ENCODE measurements at regions not wholly inside any gene's neighbourhood (a gene's known extent, or its start where the extent isn't known, plus 50 kb on each side); places are given as distances from the start of the nearest gene placed in this dataset.

DNA sequence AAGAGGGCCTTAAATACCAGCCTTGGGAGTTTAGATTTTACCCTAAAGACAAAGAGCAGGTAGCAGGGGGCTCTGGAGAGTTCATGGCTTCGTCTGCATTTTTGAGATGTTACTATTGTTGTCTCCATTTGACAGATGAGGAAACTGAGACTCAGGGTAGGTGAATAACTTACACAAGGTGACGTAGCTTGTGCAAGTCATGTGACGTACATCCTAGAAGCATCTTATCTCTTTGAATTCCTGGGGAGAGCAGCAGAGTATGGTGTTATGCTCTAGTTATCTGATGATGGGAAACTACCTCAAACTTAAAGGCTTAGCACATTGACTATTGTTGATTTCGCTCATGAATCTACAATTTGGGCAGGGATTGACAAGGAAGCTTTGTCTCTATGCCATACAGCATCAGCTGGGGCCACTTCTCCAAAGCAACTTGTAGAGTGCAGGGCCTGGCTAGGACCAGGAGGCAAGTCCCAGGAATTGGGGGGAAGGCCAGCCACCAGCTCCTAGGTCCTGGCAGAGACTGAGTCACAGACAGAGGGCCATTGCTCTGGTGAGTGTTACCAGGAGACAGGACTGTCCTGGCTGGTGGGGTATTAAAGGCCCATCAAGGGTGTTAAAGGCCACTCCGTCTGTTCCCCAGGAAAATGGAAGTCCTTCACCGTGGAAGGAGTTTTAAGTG is 52.1 kb upstream of the TSKU start:
- DNase-seq (ENCODE audit: insufficient read length, low spot score) (no peak), FAIRE-seq (no peak)
- TF ChIP-seq, protein P1, sequence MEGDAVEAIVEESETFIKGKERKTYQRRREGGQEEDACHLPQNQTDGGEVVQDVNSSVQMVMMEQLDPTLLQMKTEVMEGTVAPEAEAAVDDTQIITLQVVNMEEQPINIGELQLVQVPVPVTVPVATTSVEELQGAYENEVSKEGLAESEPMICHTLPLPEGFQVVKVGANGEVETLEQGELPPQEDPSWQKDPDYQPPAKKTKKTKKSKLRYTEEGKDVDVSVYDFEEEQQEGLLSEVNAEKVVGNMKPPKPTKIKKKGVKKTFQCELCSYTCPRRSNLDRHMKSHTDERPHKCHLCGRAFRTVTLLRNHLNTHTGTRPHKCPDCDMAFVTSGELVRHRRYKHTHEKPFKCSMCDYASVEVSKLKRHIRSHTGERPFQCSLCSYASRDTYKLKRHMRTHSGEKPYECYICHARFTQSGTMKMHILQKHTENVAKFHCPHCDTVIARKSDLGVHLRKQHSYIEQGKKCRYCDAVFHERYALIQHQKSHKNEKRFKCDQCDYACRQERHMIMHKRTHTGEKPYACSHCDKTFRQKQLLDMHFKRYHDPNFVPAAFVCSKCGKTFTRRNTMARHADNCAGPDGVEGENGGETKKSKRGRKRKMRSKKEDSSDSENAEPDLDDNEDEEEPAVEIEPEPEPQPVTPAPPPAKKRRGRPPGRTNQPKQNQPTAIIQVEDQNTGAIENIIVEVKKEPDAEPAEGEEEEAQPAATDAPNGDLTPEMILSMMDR (IDR thresholded peaks at IDR 0.05; ENCODE audit: insufficient read depth, missing control alignments), result no peak

DNA sequence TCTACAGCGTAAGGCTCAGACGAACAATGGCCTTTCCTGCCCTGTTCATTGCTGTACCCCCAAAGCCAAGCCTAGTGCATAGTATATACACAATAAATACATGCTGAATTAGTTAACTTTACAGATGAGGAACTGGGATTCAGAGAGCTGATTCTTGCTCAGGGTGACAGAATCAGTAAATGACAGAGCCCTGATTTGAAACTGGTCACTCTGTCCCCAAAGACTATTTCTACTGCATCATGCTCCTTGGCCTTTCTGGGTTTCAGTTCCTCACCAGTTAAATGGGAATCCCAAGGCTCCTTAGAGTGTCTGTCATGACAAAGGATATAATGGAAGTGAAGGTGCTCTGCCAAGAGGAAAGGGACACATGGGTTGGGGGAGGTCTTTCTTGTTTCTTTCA is 50.5 kb upstream of the TSKU start:
- no peak for FAIRE-seq
- TF ChIP-seq, protein P1 (IDR thresholded peaks at IDR 0.05; ENCODE audit: insufficient read depth, missing control alignments), result no peak
- DNase-seq (ENCODE audit: insufficient read length, low spot score), result no peak
